Gastrocnemius medialis (tissue), 4 donors: ENCODE measurements at regions not wholly inside any gene's neighbourhood (a gene's known extent, or its start where the extent isn't known, plus 50 kb on each side); places are given as distances from the start of the nearest gene placed in this dataset.

Experiments used
- ATAC-seq, 2 donors: fragments of 150-250 bp; one replicate each; pipeline ENCODE4 v1.9.1; 2016
- DNase-seq, 2 donors: peaks; one replicate each; pipeline ENCODE4 v3.0.0-alpha.2; 2019
- H3K27ac ChIP-seq, 4 donors: fragments of 200-600 bp; sonication (generic); 1 replicate in 1 of 4; 2 replicates in 3 of 4; pipeline ENCODE4 v1.5.1; 2016 to 2018; ENCODE audit warnings: mild to moderate bottlenecking in 2 of 4, moderate library complexity in 1 of 4
- H3K27me3 ChIP-seq, 3 donors: fragments of 200-600 bp; sonication (generic) in 2 of 3; 1 replicate in 1 of 3; 2 replicates in 2 of 3; pipeline versions ENCODE4 v1.5.1 to v1.6.0; 2016 to 2019; ENCODE audit warnings: mild to moderate bottlenecking in 1 of 3, moderate library complexity in 1 of 3
- H3K36me3 ChIP-seq, 2 donors: fragments of 200-600 bp; sonication (generic) in 1 of 2; one replicate each; pipeline ENCODE4 v1.5.1; 2017 to 2018
- H3K4me1 ChIP-seq, 2 donors: fragments of 200-600 bp; sonication (generic) in 1 of 2; one replicate each; pipeline ENCODE4 v1.5.1; 2016 to 2017; ENCODE audit warnings: mild to moderate bottlenecking in 2 of 2
- H3K4me3 ChIP-seq, 4 donors: fragments of 200-600 bp; sonication (generic) in 3 of 4; 1 replicate in 1 of 4; 2 replicates in 3 of 4; pipeline ENCODE4 v1.5.1; 2016 to 2019; ENCODE audit warnings: mild to moderate bottlenecking in 2 of 4
- H3K9me3 ChIP-seq, 3 donors: fragments of 200-600 bp; sonication (generic) in 2 of 3; 1 replicate in 1 of 3; 2 replicates in 2 of 3; pipeline ENCODE4 v1.5.1; 2016 to 2019
- CTCF ChIP-seq, 5 experiments: fragments of 450-650 bp in 3 of 5; fragments of 200-600 bp in 2 of 5; sonication (generic) in 2 of 5; IDR thresholded peaks in 4 of 5; conservative IDR thresholded peaks in 1 of 5; 1 replicate in 4 of 5; 2 replicates in 1 of 5; pipeline ENCODE4 v1.5.1; 2016 to 2019; ENCODE audit warnings: antibody characterized with exemption in 5 of 5, mild to moderate bottlenecking in 3 of 5, moderate library complexity in 3 of 5
- POLR2A ChIP-seq, 2 donors: fragments of 450-650 bp; IDR thresholded peaks; one replicate each; pipeline ENCODE4 v1.6.1; 2017; ENCODE audit warnings: antibody characterized with exemption in 2 of 2, mild to moderate bottlenecking in 2 of 2, moderate library complexity in 2 of 2
- in situ Hi-C, 4 donors: fragments of 200-750 bp; cut with MboI; loops; one replicate each; pipeline versions ENCODE4 v1.15.0 to v1.8.0; 2017; ENCODE audit warnings: low sequenced_read_pairs in 4 of 4
- intact Hi-C: fragments of 100-400 bp; cut with DNase I; formaldehyde crosslinking; loops from one replicate; pipeline ENCODE4 v1.15.1; 2023; ENCODE audit warnings: low total_unique reads

- TF ChIP-seq POLR2A (IDR thresholded peaks at IDR 0.05) (no peak), CTCF (IDR thresholded peaks at IDR 0.05 in 4 of 5, conservative IDR thresholded peaks at IDR 0.05 in 1 of 5) (no peak)
- H3K36me3 ChIP-seq: no peaks in the 10 kb centered on the region
- no peaks in the 10 kb centered on the region for H3K4me1 ChIP-seq
- H3K27ac ChIP-seq: no peak overlapping the region
- peaks cover 0 to 7% (median 0%) of the 10 kb centered on the region in 3 donors for H3K27me3 ChIP-seq
- no peak overlapping the region for H3K4me3 ChIP-seq
- intact Hi-C loops: no loop called here
- in situ Hi-C loops: no loop called here
- DNase-seq (no peak), ATAC-seq (no peak)
- H3K9me3 ChIP-seq: no peaks in the 10 kb centered on the region
Observed at GRCh38 chr2:60296219-60296955, 257.1 kb downstream of the BCL11A start.

- H3K27me3 ChIP-seq: peaks cover 0 to 7% (median 0%) of the 10 kb centered on the region in 3 donors
- in situ Hi-C loops (no loop called here), intact Hi-C loops (no loop called here)
- TF ChIP-seq POLR2A (IDR thresholded peaks at IDR 0.05): no peak
- TF ChIP-seq CTCF (IDR thresholded peaks at IDR 0.05 in 4 of 5, conservative IDR thresholded peaks at IDR 0.05 in 1 of 5): no peak
- H3K27ac ChIP-seq: no peak overlapping the region
- no peak for DNase-seq
- no peak for ATAC-seq
- no peaks in the 10 kb centered on the region for H3K4me1 ChIP-seq
- H3K36me3 ChIP-seq: no peaks in the 10 kb centered on the region
- H3K4me3 ChIP-seq: no peak overlapping the region
- no peaks in the 10 kb centered on the region for H3K9me3 ChIP-seq
Observed at GRCh38 chr2:60295636-60295962, 257.9 kb downstream of the BCL11A start.

GRCh38 chr2:60294901-60295635 is 258.4 kb downstream of the BCL11A start:
- in situ Hi-C loops: no loop called here
- ATAC-seq (no peak), DNase-seq (no peak)

GRCh38 chr2:60292242-60292641 is 261.2 kb downstream of the BCL11A start:
- H3K27me3 ChIP-seq: peaks cover 0 to 7% (median 0%) of the 10 kb centered on the region in 3 donors
- H3K9me3 ChIP-seq: no peaks in the 10 kb centered on the region
- intact Hi-C loops: no loop called here
- H3K4me1 ChIP-seq: peaks cover 0 to 5% of the 10 kb centered on the region in 2 donors
- in situ Hi-C loops: no loop called here
- H3K27ac ChIP-seq: no peak overlapping the region
- no peak overlapping the region for H3K4me3 ChIP-seq
- TF ChIP-seq POLR2A (IDR thresholded peaks at IDR 0.05) (no peak), CTCF (IDR thresholded peaks at IDR 0.05 in 4 of 5, conservative IDR thresholded peaks at IDR 0.05 in 1 of 5) (no peak)
- no peak for DNase-seq
- ATAC-seq: no peak
- H3K36me3 ChIP-seq: no peaks in the 10 kb centered on the region

More at GRCh38 chr2:60294901-60295635, 258.4 kb downstream of the BCL11A start:
- H3K36me3 ChIP-seq: no peaks in the 10 kb centered on the region
- intact Hi-C loops: no loop called here
- peaks cover 0 to 7% (median 0%) of the 10 kb centered on the region in 3 donors for H3K27me3 ChIP-seq
- no peak overlapping the region for H3K27ac ChIP-seq
- no peaks in the 10 kb centered on the region for H3K4me1 ChIP-seq
- no peak overlapping the region for H3K4me3 ChIP-seq
- no peak for TF ChIP-seq CTCF (IDR thresholded peaks at IDR 0.05 in 4 of 5, conservative IDR thresholded peaks at IDR 0.05 in 1 of 5)
- TF ChIP-seq POLR2A (IDR thresholded peaks at IDR 0.05): no peak
- H3K9me3 ChIP-seq: no peaks in the 10 kb centered on the region
